Activated CD8-positive, alpha-beta memory T cell treated with anti-CD3 and anti-CD28 coated beads for 48 hours (primary cell): ENCODE measurements at regions not wholly inside any gene's neighbourhood (a gene's known extent, or its start where the extent isn't known, plus 50 kb on each side); places are given as distances from the start of the nearest gene placed in this dataset.
"Not testable (repeated sequence)": the region's sequence is repeated elsewhere in the genome, so short reads cannot be mapped to it uniquely, and the experiment has no call there.

Experiments
- DNase-seq, 3 experiments: peaks; one replicate each; pipeline ENCODE4 v3.0.0-alpha.2; 2020; ENCODE audit warnings: low read depth in 2 of 3, low spot score in 2 of 3

DNA sequence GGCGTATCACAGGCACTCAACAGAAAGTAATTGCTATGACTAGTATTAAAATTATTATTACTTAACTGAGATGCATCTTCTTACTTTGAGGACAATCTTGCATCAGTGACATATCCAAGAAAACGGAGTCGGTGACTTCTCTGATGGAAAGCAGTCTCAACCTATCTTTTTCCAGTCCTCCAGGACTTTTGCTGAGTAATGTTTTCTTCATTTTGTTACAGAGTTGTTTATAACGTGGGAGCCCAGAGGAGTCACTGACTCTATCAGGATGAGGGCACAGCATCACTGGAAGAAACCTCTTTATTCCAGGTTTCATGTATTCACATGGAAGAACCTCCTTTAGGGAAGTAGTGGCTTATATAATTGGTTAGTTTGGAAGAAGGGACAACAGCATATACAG lies 51.5 kb upstream of the MELK start:
- DNase-seq: no peak

DNA sequence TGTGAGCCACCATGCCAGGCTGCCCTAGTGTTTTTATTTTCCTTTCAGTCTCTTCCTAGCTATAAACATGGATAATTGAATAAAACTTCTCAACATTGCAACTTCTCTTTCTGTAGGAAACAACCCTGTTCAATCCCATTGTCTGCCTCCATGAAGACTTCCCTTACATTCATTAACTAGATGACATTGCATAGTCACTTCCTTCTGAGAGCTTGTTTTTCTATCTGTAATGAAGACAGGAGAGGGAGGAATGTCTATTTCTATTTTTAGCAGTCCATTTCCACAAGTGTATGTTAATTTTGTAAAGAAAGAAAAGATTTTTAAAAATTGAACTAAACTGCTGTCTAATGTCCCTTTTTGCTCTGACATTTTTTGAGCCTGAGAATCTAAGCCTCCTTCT lies 55.6 kb upstream of the MELK start:
- no peak for DNase-seq

DNA sequence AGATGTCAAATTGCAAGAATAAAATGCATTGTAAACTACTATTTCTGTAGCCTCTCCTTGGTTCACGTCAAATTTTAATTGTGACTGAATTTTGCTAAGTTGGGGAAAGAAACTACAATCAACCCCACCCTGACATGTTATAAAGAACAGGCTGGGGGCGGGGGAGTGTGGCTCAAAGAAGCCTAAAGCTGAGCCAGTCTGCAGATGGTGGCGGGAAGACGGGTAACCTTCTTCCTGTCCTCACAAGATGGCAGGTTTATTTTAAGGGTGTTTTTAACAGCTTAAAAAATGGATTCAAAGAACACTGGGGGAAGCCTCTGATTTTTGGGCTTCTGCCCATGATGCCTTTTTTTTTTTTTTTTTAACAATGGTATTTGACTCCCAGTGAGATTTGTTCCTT lies 68.5 kb upstream of the MELK start:
- no peak for DNase-seq

DNA sequence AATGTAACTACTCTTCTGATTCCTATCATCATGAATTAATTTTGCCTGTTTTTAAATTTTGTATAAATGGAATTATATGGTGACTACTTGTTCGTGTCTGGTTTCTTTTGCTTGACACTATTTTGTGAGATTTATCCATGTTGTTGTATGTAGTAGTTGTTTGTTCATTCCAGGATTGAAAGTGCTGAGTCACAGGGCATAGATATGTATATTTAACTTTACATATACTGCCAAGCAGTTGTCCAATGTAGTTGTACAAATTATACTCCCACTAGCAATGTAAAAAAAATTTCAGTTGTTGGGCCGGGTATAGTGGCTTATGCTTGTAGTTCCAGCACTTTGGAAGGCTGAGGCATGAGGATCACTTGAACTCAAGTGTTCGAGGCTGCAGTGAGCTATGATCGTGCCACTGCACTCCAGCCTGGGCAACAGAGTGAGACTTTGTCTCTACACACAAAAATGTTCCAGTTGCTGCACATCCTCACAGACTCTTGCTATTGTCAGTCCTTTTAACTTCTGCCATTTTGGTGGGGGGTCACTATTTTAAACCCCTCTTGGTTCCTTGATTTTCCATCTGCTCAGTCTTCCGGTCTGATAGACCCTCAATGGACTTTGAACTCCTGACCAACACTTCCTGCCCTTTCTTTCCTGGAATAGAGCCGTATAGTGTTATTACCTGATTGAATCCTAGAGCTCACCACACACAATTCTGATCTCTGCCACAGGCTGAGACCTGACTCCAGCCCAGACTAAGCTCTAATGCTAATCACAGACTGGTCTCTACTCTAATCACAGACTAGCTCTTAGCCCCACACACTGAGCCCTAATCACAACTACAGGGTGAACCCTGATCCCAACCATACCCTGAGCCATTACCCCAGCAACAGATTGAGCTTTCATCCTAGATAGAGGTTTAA lies 69.3 kb upstream of the MELK start:
- DNase-seq: no peak

DNA sequence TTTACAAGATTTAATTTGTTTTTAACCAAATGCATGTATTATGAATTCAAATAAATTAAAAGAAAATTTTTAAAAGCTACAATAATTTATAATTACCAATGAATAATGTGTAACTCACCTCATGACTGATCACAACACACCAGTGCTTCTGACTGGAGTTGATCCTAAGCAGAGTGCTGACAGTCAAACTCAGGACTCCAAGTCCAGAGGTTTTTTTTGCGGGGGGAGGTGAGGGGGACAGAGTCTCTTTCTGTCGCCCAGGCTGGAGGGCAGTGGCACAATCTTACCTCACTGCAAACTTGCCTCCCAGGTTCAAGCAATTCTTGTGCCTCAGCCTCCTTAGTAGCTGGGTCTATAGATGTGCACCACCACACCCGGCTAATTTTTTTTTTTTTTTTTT lies 71.0 kb upstream of the MELK start:
- DNase-seq: no peak

DNA sequence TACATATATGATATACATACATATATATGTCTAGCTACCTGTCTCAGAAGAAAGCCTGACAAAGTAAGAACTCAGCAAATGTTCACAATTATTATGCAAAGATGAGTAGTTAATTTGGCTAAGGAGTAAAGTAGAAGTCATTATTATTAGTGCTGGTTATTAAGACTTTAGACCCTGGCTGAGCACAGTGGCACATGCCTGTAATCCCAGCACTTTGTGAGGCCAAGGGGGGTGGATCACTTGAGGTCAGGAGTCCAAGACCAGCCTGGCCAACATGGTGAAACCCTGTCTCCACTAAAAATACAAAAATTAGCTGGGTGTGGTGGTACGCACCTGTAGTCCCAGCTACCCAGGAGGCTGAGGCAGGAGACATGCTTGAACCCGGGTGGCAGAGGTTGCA lies 71.8 kb upstream of the MELK start:
- not testable (repeated sequence) for DNase-seq

DNA sequence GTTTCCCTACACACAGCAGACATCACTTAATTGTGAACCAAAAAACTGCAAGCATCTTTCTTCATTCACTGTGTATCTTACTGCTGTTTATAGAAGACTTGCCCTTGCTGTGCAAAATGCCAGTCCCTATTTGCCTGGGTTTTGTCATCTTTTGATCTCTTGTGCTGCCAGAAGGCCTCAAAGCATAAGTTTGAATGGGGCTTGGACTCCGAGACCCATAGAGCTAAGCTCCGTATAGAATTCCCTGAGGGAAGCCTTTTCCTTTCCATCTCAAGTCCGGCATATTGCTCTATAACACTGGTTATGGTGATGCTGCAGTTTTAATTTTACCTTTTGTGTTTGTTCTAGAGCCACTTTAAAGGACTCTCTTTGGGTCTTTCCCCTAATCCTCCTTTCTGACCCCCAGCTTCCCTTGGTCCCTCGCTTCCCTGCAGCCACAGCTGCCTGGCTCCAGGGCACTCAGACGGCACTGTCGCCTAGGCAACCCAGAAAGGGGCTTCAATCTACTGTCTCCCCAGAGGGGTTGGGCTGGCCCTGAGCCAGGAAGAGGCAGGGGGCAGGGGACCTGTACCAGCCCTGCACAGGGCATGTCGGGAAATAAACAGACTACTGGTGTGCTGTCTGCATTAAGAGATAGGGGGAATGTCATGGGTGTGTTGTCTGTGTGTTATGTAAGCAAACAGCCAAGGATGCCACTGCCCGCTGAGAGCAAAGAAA lies 73.4 kb upstream of the MELK start:
- no peak for DNase-seq

DNA sequence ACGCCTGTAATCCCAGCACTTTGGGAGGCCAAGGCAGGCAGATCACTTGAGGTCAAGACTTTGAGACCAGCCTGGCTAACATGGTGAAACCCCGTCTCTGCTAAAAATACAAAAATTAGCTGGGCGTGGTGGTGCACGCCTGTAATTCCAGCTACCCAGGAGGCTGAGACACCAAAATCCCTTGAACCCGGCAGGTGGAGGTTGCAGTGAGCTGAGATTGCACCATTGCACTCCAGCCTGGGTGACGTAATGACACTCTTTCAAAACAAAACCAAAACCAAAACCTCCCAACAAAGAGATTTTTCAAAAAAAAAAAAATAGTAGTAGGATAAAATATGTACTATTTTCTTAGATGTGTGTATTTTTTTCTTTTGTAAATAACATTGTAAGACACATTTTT lies 79.1 kb upstream of the MELK start:
- not testable (repeated sequence) for DNase-seq

DNA sequence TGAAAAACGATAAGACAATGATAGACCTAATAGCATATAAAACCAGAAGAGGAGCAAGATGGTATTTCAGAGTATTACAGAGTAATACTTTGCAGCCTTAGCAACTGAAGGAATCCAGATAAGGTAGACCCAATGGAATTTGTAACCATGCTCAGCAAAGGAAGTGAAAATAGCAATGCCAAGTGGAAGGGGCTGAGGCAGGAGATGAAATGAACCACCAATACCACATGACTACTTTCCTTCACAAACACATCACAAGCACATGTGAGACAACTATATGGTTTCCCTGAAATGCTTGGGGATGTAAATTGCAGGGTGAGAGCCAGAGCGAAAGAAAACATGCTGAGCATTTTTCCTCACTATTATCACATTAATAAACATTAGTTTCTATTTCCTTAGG lies 79.8 kb upstream of the MELK start:
- DNase-seq: no peak

DNA sequence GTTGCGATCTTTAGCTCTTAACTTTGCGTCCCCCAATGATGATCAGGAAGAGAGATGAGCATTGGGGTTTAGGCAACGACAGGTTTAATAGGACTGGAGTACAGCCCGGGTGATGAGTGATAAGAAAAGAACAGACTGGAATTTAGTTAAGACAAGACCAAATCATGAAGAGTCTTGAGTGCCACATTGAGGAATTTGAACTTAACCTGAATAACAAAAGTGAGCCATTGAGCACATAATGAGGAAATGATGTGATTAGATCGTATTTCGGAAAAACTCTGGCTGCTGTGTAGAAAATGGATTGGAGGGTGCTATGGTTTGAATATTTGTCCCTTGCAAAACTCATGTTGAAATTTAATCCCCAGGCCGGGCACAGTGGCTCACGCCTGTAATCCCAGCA lies 83.2 kb upstream of the MELK start:
- DNase-seq: no peak

DNA sequence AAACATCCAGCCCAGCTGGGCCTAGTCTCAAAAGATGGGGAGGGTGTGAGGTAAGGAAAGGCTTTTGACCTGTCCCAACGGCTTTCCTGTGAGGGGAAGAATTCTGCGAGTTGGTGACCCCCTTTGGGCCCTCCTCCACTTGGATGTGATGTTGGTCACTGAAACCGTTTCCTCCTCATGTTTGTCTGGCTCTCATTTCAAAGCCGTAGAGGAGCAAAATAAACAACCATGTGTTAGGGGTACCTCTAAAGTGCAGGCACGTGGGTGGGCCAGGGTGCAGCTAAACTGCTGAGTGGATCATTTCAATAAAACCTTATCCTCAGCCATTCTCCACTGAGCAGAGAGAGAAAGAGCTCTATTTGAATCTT lies 84.3 kb upstream of the MELK start:
- no peak for DNase-seq

DNA sequence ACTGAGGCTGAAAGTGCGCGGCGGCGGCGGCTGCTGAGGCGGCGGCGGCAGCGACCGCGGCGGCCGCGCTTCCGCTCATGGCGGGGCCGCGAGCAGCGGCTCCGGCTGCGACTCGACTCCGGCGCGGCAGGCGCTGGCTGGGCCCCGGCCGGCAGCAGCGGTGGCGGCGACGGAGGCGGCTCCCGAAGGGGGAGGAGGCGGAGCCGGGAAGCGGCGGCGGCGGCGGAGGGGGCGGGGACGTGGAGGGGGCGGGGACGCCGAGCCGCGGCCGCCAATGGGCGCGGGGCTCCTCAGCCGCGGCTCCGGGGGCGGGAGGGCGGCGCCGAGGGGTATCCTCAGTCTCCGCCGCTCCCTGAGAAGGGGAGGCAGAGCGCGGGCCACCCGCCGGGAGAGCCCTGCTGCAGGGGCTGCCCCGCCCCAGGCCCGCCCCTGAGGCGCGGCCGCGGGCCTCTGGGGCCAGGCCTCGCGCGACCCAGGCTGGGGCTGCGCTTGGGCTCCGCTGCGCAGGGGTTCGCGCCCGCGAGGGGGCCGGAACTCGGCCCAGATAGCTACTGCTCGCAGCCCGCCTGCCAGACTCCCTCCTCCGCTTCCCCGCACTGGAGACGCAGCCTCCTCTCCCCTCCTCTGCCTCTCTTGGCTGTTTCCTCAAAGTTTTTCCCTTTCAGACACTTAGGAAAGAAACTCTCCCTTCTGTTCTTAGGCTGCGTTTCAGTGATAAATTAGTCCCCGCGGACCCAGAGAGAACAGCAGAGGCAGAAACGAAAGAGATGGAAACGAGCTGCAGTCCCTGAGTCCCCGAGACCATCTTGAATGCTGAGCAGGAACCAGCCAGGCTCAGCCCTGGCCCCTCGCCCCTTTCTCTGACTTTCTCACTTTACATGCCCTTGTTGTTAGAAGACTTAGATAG lies 85.0 kb upstream of the MELK start:
- DNase-seq: peak; percentile 67 to 91 (median 70)

DNA sequence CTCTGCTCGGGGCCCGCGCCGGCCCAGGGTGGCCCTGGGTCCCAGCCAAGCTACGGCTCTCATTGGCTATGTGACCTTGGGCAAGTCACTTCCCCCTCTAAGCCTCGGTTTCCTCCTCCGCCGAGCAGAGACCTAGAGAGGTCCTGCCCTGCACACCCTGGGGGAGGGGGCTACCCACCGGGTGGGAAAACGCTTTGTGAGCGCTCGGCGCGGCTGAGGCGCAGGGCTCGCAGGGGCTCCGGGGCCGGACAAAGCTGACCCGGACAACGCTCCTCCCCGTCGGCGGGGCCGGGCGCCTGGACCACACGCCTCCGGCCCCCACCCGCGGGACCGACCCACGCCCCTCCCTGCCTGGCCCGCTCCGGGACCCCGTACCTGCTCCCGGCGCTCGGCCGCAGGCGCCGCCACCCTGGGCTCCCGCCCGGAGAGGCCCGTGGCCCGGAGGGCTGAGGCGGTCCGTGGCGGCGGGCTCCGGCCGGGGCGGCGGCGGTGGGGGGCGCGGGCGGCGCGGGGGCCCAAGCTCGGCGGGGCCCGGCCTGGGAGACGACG lies 85.7 kb upstream of the MELK start:
- DNase-seq: peak; percentile 37 to 47 (median 42)

DNA sequence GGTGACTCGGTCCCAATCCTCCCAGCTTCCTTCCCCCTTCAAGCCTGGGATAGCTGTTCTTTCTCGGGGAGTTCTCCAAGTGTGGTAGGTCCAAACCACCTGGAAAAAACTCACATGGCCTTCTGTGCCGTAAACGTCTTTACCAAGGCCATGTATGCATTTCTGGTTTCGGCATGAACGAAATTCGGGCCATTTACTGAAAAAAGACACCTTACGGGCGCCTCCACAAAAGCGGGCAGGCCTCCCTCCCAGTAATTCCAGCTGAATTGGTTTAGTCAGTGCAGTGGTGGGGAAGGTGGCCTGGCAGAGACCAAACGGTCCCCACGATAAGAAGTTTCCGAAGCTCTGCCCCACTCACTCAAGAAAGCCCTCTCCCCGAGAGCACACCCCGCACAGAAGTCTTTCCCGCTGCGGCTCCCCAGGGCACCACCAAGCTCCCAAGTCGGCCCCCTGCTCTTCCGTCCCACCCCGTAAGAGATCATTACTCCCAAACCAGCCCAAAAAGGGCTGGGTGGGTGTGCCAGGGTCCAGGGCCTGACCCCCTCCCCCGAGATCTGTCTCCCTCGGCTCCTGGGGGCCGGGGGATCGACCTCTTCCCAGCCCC lies 86.3 kb upstream of the MELK start:
- DNase-seq: no peak

DNA sequence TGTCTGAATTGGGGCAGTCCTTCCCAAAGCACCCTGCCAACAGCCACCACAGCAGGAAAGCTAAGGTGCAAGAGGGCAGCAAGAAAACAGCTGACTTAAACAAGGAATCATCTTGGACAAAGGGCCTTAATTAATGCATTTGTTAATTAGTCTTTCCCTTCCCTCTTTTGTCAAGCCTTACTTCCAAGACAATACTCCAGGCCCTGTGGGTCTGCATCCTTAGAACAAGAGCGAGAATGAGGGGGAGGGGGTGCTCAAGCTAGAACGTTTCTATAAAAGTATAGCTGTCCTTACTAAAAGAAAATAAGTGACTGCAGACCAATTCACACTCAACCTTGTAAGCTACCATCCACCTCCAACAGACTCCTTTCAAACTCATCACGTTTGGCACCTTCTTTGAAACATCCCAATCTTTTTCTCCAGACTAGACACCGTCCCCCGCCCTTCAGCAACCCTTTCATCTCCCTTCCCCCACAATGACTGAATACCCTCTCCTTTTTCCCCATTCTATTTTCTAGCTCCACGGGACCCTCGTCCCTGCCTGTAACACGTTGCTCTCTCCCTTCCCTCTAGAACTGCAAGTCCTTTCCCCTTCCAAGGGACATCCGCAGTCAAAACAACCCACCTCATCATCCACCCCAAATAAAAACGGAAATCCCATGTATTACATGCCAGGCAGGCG lies 85.7 kb upstream of the RNF38 start:
- DNase-seq: no peak

DNA sequence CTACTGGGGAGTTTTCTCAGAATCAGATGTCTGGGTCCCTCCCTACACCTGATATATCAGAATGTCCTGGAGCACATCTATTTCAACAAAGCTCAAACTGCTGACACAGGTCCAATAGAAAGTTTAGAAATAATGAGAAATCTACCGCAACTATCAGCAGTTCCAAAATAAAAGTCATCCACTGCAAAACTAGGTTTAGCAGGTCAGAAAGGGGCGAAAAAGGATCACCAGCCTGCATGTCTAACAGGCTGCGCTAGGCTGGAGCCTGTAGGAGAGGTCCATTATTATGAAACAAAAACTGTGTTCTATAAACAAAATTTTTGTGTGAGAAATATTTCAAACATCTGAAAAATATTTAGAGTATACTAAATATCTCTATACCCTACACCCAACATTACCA lies 84.1 kb upstream of the RNF38 start:
- no peak for DNase-seq

DNA sequence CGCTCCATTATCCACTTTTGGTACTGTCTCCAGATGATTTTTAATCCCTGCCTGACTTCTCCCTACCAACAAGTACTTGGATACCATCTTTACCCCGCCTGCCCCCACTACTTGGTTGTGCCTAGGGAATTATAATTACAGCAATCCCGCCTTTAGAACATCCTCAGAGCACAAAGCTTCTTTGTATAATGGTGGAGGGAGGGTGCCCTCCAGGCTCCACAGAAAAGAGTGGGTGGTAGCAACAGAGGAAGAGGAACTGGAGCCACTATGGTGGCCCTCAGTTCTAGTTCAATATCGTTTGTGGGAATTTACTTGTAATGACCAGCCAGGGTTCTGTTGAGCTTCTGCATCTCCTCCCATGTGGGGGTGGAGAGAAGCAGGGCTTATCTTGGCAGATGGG lies 79.0 kb upstream of the RNF38 start:
- no peak for DNase-seq

DNA sequence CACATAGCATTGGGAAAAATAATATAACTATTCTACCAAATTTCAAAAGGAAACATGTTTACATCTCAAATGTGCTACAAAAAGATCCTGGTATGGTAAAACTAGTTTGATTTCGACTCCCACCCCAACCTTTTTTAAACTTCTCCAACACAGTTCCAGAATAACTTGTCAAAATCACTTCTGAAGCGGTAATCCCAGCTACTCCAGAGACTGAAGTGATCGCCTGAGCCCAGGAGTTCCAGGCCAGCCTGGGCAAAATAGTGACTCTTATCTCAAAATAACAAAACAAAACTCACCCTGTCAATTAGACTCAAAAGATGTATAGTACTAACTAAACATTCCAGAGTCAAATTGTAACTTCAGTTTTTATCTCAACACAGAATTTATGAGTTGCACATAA lies 71.3 kb upstream of the RNF38 start:
- DNase-seq: no peak

DNA sequence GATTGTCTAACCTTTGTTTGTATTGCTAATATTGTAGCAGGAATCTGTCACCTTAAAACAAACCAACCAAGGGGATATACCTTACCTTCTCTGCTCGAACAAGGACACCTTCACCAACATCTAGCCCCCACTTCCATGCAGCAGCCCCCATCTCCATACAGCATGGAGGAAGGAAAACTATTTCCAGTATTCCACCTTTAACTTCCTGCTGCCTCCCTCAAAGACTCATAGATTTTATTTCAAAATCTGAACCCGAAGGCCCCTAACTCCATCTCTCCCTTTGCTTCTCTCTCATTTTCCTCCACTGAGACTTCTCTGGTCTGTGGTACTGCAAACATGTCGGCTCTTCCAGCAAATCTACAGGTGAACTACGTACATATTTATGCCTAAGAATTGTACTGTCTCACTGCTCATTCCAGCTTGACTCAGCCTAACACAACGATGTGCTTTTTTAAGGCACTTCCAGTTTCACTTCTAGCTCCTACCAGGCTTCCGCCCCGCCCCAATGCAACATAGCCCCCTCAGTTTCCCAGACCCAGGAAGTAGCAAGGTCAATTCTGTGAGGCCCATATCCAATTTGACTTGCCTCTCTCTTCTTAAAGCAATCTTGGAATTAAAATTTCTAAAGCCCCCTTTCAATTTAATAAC lies 70.7 kb upstream of the RNF38 start:
- DNase-seq: no peak

DNA sequence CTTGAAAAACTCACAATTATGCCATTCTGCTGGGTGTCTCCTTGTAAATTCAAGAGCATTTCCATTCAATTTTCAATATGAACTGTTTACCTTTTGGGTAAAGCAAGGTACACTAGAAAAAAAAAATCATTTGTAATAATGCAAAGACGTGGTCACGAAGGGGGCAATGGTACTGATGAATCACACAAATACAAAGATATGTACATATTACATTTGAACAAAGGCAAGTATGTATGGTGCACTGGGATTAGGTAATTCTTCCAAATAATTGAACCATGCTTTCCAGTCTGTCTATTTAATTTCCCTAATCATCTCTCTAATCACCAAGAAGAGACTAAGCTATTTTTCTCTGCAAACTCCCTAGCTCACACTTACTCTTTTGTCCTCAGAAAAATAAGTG lies 63.4 kb upstream of the RNF38 start:
- no peak for DNase-seq
